HT1080 (cell line): ENCODE measurements at regions not wholly inside any gene's neighbourhood (a gene's known extent, or its start where the extent isn't known, plus 50 kb on each side); places are given as distances from the start of the nearest gene placed in this dataset.

Source experiments
- DNase-seq: peaks from one replicate; pipeline ENCODE4 v3.0.0-alpha.2; 2015; ENCODE audit warnings: low read depth

GRCh38 chr13:106139377-106139776 lies 396.1 kb downstream of the EFNB2 start:
- DNase-seq: no peak

GRCh38 chr13:106138620-106139019 lies 396.8 kb downstream of the EFNB2 start:
- no peak for DNase-seq

GRCh38 chr13:106133025-106133424 lies 402.4 kb downstream of the EFNB2 start:
- peak; percentile 76 for DNase-seq

- DNase-seq: no peak
Observed at GRCh38 chr13:106132216-106132615, 403.2 kb downstream of the EFNB2 start.

GRCh38 chr13:106129993-106130392 lies 405.5 kb downstream of the EFNB2 start:
- no peak for DNase-seq

- no peak for DNase-seq
Observed at GRCh38 chr13:106129273-106129672, 406.2 kb downstream of the EFNB2 start.

- DNase-seq: no peak
Observed at GRCh38 chr13:106122234-106122633, 413.2 kb downstream of the EFNB2 start.

GRCh38 chr13:106121173-106121754 lies 414.2 kb downstream of the EFNB2 start:
- DNase-seq: no peak

GRCh38 chr13:106118996-106119395 lies 416.5 kb downstream of the EFNB2 start:
- DNase-seq: no peak

- no peak for DNase-seq
Observed at GRCh38 chr13:106118050-106118449, 417.4 kb downstream of the EFNB2 start.

GRCh38 chr13:106117640-106118039 lies 417.8 kb downstream of the EFNB2 start:
- no peak for DNase-seq

GRCh38 chr13:106117035-106117434 lies 418.4 kb downstream of the EFNB2 start:
- peak; percentile 37 for DNase-seq

GRCh38 chr13:106115081-106115480 lies 420.4 kb downstream of the EFNB2 start:
- DNase-seq: no peak

- no peak for DNase-seq
Observed at GRCh38 chr13:106113796-106114195, 421.7 kb downstream of the EFNB2 start.

- no peak for DNase-seq
Observed at GRCh38 chr13:106112191-106112590, 423.3 kb downstream of the EFNB2 start.

- no peak for DNase-seq
Observed at GRCh38 chr13:106110241-106110855, 425.1 kb downstream of the EFNB2 start.

GRCh38 chr13:106109391-106109791 lies 426.1 kb downstream of the EFNB2 start:
- DNase-seq: no peak

GRCh38 chr13:106108346-106108745 lies 427.1 kb downstream of the EFNB2 start:
- DNase-seq: no peak

GRCh38 chr13:106107061-106107460 lies 428.4 kb downstream of the EFNB2 start:
- DNase-seq: no peak

GRCh38 chr13:106105153-106105552 lies 430.3 kb downstream of the EFNB2 start:
- DNase-seq: peak; percentile 61

GRCh38 chr13:106104281-106104901 lies 431.1 kb downstream of the EFNB2 start:
- DNase-seq: peak; percentile 97

GRCh38 chr13:106103779-106104178 lies 431.7 kb downstream of the EFNB2 start:
- DNase-seq: peak; percentile 81

GRCh38 chr13:106102786-106103185 lies 432.7 kb downstream of the EFNB2 start:
- no peak for DNase-seq
